Esophagus muscularis mucosa (tissue), 3 donors: ENCODE measurements at regions not wholly inside any gene's neighbourhood (a gene's known extent, or its start where the extent isn't known, plus 50 kb on each side); places are given as distances from the start of the nearest gene placed in this dataset.

ENCODE experiments used
- POLR2A ChIP-seq: fragments of 450-650 bp; IDR thresholded peaks from one replicate; pipeline ENCODE4 v1.6.1; 2017; ENCODE audit warnings: antibody characterized with exemption, moderate library complexity, mild to moderate bottlenecking, low read depth
- TF ChIP-seq, protein P1 (sequence below), 3 experiments: fragments of 200-600 bp in 2 of 3; fragments of 450-650 bp in 1 of 3; sonication (generic) in 2 of 3; IDR thresholded peaks; one replicate each; pipeline ENCODE4 v1.5.1; 2017 to 2019; ENCODE audit warnings: antibody characterized with exemption in 3 of 3, mild to moderate bottlenecking in 2 of 3, moderate library complexity in 1 of 3

GRCh38 chr3:124639406-124640237, 90.6 kb upstream of the UMPS start:
- TF ChIP-seq, protein P1, sequence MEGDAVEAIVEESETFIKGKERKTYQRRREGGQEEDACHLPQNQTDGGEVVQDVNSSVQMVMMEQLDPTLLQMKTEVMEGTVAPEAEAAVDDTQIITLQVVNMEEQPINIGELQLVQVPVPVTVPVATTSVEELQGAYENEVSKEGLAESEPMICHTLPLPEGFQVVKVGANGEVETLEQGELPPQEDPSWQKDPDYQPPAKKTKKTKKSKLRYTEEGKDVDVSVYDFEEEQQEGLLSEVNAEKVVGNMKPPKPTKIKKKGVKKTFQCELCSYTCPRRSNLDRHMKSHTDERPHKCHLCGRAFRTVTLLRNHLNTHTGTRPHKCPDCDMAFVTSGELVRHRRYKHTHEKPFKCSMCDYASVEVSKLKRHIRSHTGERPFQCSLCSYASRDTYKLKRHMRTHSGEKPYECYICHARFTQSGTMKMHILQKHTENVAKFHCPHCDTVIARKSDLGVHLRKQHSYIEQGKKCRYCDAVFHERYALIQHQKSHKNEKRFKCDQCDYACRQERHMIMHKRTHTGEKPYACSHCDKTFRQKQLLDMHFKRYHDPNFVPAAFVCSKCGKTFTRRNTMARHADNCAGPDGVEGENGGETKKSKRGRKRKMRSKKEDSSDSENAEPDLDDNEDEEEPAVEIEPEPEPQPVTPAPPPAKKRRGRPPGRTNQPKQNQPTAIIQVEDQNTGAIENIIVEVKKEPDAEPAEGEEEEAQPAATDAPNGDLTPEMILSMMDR (IDR thresholded peaks at IDR 0.05): no peak
- no peak for TF ChIP-seq POLR2A
